ENCODE measurements at regions not wholly inside any gene's neighbourhood (a gene's known extent, or its start where the extent isn't known, plus 50 kb on each side); places are given as distances from the start of the nearest gene placed in this dataset.

DNA sequence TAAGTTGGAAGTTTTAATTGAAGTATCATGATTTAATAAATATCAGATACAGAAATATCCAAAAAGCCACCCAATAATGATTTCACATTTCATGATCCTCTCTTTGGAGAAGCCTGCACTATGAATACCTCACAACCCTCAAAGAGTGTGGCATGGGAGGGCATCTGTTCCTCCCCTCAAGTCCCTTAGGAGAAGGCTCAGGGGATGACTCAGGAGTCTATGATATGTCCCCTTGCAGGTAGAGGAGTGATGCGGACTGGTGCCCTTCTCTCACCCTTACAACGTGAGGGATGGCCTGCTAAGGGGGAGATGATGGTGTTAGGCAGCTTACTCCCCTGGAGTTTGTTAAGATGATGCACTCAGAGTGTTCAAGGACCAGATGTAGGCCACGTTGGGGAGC, 303.3 kb upstream of the DUSP10 start:
- no peak overlapping the region for H3K27ac ChIP-seq
- TF ChIP-seq, protein P1, sequence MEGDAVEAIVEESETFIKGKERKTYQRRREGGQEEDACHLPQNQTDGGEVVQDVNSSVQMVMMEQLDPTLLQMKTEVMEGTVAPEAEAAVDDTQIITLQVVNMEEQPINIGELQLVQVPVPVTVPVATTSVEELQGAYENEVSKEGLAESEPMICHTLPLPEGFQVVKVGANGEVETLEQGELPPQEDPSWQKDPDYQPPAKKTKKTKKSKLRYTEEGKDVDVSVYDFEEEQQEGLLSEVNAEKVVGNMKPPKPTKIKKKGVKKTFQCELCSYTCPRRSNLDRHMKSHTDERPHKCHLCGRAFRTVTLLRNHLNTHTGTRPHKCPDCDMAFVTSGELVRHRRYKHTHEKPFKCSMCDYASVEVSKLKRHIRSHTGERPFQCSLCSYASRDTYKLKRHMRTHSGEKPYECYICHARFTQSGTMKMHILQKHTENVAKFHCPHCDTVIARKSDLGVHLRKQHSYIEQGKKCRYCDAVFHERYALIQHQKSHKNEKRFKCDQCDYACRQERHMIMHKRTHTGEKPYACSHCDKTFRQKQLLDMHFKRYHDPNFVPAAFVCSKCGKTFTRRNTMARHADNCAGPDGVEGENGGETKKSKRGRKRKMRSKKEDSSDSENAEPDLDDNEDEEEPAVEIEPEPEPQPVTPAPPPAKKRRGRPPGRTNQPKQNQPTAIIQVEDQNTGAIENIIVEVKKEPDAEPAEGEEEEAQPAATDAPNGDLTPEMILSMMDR (IDR thresholded peaks at IDR 0.05): no peak
- TF ChIP-seq POLR2A (IDR thresholded peaks at IDR 0.05): no peak
- WGBS, 2 donors: 85 to 88% methylated on average over 3 of the region's 3 CpGs
- H3K4me3 ChIP-seq (replicated peaks in 1 of 3): no peak overlapping the region
- DNase-seq: no peak
- no peaks in the 10 kb centered on the region for H3K36me3 ChIP-seq
- no peaks in the 10 kb centered on the region for H3K27me3 ChIP-seq
- H3K9me3 ChIP-seq: no peaks in the 10 kb centered on the region
- intact Hi-C loops (cut with DNase I): no loop called here
- H3K4me1 ChIP-seq: no peaks in the 10 kb centered on the region

DNA sequence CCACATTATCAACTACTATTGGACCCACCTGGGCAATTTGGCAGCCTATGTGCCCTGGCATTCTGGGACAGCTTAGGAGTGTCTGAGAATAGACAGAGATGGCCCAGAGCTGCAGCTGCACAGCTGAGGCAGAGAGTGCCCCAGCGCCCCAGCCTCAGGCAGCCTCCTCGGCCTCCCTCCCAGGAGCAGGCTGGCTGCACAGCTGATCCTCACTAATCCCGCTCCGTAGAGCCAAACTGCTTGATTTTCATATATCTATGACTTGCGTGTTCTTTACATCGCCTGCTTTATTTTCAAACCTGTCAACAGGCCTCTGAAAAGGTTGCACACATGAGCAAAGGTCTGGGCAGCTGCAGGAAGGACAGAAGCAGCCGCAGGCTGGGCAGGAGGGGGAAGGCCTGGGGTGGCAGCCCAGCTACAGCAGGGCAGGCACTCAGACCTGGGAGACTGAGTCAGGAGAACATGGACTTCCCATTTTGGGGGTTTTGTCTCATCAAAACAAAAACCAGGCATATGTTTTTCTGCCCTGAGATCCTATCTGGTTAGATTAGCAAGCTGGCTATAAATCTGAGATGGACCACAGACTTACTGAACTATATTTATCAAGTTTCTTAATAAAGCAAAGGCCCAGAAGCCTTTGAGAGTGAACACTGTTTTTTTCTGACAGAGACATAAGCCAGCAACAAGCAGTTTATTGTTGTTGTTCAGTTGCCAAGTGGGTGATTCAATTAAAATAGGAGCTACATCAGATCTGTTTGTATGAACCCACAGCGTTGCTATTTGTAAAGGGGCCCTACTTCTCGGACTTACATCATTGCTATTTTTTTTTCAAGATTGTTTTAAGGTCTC, 301.8 kb upstream of the DUSP10 start:
- WGBS, 2 donors: 84 to 87% methylated on average over 9 of the region's 9 CpGs
- H3K27ac ChIP-seq: no peak overlapping the region
- no peaks in the 10 kb centered on the region for H3K36me3 ChIP-seq
- TF ChIP-seq, protein P1 (IDR thresholded peaks at IDR 0.05): no peak
- no peak for TF ChIP-seq POLR2A (IDR thresholded peaks at IDR 0.05)
- no peaks in the 10 kb centered on the region for H3K4me1 ChIP-seq
- intact Hi-C loops (cut with DNase I): no loop called here
- no peak overlapping the region for H3K4me3 ChIP-seq (replicated peaks in 1 of 3)
- no peak for DNase-seq
- no peaks in the 10 kb centered on the region for H3K27me3 ChIP-seq
- no peaks in the 10 kb centered on the region for H3K9me3 ChIP-seq

DNA sequence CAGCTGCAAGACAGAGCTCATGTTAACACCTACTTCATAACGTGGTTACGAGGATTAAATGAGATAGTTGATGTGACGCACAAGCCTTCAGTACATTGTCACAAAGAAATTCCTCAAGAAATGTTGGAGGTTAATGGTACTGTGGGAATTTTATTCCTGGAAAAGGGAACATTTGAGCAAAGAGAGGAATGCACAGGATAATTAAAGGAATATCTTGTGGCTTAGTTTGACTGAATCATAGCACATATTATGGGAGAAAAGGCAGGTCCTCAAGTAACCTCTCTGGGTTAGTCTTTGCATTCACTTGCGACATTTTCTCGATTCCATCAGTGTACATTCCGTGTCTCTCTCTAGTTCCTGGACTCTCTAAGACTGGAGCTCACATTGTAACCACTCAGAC, 300.2 kb upstream of the DUSP10 start:
- WGBS, 2 donors: 95 to 98% methylated on average over 6 of the region's 6 CpGs
- H3K4me1 ChIP-seq: no peaks in the 10 kb centered on the region
- no peaks in the 10 kb centered on the region for H3K36me3 ChIP-seq
- intact Hi-C loops (cut with DNase I): no loop called here
- DNase-seq: no peak
- no peaks in the 10 kb centered on the region for H3K27me3 ChIP-seq
- TF ChIP-seq POLR2A (IDR thresholded peaks at IDR 0.05): no peak
- TF ChIP-seq, protein P1 (IDR thresholded peaks at IDR 0.05): no peak
- no peak overlapping the region for H3K27ac ChIP-seq
- H3K9me3 ChIP-seq: no peaks in the 10 kb centered on the region
- H3K4me3 ChIP-seq (replicated peaks in 1 of 3): no peak overlapping the region

DNA sequence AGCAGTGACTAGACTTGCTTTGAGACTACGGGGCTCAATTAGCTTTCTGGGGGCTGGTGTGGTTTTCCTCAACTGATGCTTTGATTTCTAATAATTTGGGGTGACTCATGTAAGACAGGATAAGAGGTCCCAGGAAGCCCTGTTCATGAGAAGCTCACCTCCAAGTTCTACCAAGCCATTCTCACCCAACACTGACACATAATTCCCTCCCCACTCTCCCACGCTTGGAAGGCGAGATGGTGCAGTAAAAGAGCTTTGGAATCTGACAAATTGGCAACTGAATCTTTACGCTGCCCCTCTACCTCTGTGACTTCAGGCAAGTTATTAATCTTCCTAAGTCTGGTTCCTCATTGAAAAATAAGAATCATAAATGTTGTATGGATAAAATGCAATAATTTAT, 299.1 kb upstream of the DUSP10 start:
- no peak for DNase-seq
- no peaks in the 10 kb centered on the region for H3K4me1 ChIP-seq
- TF ChIP-seq, protein P1 (IDR thresholded peaks at IDR 0.05): no peak
- no peak for TF ChIP-seq POLR2A (IDR thresholded peaks at IDR 0.05)
- H3K27ac ChIP-seq: no peak overlapping the region
- no peaks in the 10 kb centered on the region for H3K27me3 ChIP-seq
- WGBS, 2 donors: 95 to 96% methylated on average over 4 of the region's 4 CpGs
- H3K36me3 ChIP-seq: no peaks in the 10 kb centered on the region
- intact Hi-C loops (cut with DNase I): no loop called here
- H3K9me3 ChIP-seq: no peaks in the 10 kb centered on the region
- H3K4me3 ChIP-seq (replicated peaks in 1 of 3): no peak overlapping the region

DNA sequence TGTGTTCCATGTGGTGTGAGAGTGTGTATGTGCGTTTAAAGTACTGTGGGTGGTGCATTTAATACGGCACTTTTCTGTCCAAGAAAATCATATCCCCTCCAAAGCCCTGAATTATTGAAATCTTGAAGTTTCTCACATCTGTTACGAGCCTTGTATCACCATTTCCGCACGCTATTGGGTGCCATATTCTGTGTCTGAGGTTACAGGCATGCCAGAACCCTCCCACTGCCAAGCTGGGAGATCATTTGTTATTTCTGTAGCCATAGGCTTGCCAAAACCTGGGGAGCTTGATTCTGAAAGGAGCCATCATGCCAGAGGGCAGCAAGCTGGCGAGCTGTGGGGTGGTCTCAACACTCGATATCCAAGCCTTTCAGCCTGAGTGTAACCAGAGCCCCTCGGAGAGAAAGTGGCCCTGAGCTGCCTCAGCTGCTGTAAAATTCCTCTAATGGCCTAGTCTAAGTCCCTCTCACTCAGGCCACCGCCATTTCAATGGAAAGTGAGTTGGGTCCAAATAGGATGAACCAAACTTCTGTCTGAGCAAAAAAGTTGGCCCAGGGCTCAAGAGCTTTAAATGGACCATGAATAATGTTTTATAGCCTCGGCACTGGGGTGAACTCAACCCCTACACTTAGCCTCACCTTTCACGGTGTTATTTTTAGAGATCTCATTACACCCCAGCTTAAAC, 298.4 kb upstream of the DUSP10 start:
- Histone ChIP-seq H3K27ac (no peak overlapping the region), H3K27me3 (no peaks in the 10 kb centered on the region), H3K4me3 (replicated peaks in 1 of 3) (no peak overlapping the region), H3K4me1 (no peaks in the 10 kb centered on the region), H3K36me3 (no peaks in the 10 kb centered on the region), H3K9me3 (no peaks in the 10 kb centered on the region)
- WGBS, 2 donors: 90 to 96% methylated on average over 11 of the region's 11 CpGs
- DNase-seq: no peak
- no peak for TF ChIP-seq POLR2A (IDR thresholded peaks at IDR 0.05)
- TF ChIP-seq, protein P1 (IDR thresholded peaks at IDR 0.05): no peak
- intact Hi-C loops (cut with DNase I): no loop called here
